Putamen (tissue), 1 donor: ENCODE measurements at regions not wholly inside any gene's neighbourhood (a gene's known extent, or its start where the extent isn't known, plus 50 kb on each side); places are given as distances from the start of the nearest gene placed in this dataset.

ENCODE experiments used
- DNase-seq: peaks from one replicate; pipeline ENCODE4 v3.0.0-alpha.2; 2016; ENCODE audit warnings: low spot score

DNA sequence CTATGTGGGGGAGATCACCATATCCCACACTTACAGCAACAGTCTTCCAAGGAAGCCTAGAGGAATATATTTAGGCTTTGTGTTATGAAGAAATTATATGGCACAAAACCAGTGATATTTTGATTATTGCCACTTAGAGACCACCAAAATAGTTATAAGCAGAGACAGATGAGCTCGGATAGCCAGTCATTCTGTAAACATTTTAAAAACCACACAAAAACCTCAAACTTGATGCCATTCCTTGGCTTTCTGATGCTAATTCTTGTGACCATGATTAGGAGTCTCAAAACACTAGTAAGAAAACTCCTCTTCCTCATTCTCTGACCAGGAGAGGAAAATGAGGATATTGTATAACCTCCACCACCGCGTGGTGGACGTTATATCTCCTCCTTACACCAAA lies 496.4 kb downstream of the FOXO1 start:
- no peak for DNase-seq

DNA sequence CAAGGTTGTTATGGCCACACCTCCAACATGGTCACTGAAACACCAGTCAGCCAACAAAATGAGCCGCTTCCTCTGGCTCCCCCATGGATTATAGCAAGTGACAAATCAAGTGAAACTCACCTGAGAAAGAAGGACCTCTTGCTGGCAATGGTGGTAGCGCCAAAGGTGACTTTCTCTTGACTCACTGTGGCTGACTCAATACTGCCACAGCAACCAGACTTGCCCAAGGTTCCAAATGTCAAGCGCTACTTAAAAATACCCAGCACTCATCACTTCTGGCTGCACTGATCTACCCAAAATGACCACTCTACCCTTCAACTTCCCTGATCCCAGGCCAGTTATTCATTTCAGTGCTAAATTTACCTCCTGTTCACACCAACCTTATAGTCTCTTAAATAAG lies 495.5 kb downstream of the FOXO1 start:
- DNase-seq: no peak

DNA sequence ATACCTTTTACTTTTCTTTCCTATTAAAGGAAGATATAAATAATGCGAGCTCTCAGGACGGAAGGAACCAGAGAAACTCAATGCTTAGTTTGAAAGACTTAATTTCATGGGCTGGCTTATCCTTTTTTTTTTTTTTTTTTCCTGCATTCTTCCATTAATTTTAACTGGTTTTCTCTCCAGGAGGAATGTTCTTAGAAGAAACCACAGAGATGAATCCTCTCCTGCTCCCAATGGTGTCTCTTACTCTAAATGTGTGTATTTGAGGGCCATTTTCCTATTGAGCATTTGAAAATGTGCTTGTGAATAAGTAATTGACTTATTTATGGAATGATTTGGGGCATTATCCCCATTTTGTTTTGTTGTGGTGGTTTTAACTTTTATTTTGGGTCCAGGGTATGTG lies 494.9 kb downstream of the FOXO1 start:
- no peak for DNase-seq

DNA sequence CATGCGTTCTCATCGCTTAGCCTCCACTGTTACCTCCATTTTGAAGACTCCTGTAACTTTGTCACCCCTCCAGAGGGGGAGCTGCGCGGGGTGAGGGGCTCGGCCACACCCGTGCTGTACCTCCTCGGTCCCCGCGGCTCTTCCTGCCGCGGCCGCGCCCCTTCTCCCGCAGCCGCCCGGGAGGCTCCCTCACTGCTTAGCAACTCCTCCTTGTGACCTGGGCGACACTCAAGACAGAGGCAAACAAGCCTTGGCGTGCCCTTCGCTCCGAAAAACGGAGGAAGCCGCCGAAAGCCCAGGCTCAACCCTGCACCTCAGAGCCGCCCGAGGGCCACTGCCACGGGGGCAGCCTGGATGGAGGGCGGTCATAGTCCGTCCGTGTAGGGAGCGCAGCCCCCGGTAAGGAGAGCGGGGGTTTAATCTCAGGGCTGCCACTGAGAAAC lies 494.3 kb downstream of the FOXO1 start:
- DNase-seq: no peak

DNA sequence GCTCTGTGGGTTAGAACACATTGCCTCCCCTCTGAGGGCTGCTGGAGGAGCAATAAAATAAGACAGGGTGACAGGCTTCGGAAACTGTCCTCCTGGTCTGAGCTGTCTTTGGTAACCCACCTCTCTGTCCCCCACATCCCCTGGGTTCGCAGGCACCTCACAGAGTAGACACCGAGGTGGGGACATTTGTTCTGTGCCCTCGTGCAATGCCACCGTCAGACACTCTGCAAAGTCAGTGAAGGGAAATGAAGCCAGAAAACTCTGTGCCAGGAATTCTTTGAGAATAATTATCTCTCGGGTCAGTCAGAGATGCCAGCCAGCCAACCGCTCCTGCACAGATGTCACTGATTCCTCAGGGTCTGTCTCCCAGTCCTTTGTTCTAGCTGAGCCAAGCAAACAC lies 493.6 kb downstream of the FOXO1 start:
- DNase-seq: no peak

DNA sequence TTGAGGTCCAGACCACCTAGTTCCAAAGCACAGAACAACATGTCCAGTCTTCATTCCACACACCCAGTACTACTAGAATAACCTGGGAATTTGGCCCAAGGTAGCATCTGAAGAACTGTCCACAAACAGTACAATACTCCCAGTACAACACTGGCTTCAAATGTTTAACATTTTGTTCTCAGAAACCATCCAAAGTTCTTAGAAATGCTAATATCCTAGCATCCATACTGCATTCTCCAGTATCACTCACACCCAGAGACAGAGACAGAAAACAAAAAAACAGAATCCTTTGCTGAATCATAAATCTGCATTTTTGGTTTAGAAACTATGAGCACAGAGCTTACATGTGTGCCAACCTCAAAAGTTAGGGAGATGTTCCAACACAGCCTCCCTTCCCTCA lies 490.8 kb downstream of the FOXO1 start:
- DNase-seq: no peak

DNA sequence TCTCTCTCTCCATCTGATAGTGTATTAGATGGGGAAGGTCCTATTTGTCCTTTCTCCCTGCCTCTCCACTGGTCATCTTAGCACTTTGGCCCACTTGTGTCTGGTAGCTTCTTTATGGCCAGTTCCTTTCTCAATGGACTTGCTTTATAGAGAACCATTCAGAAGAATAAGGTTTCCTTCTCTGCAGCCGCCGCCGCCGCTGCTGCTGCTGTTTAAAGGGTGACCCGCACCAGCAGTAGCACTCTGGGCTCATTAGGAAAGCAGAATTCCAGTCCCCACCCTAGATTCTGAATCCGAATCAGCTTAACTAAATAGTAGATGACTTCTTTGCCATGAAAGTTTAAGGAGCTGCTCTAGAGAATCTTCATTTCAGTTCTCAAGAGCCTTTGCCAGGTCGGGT lies 490.2 kb downstream of the FOXO1 start:
- DNase-seq: no peak

DNA sequence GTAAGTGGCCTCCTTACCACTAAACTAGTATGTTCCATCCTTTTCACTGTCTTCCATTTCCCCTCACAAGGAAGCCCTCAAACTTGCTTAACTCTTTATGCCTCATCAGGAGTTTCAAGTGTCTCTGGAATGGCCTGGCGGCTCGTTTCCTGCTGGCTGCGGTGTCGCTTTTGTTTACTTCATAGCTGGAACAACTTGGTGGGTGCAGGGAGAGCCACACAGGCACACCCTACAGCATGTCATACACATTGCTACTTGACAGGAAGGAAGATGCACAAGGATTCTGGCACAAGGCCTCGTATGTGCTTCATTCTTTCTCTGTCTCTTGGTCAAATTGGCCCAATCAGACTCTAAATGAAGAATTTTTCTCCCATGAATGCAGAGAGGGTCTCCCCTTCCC lies 488.3 kb downstream of the FOXO1 start:
- DNase-seq: no peak

DNA sequence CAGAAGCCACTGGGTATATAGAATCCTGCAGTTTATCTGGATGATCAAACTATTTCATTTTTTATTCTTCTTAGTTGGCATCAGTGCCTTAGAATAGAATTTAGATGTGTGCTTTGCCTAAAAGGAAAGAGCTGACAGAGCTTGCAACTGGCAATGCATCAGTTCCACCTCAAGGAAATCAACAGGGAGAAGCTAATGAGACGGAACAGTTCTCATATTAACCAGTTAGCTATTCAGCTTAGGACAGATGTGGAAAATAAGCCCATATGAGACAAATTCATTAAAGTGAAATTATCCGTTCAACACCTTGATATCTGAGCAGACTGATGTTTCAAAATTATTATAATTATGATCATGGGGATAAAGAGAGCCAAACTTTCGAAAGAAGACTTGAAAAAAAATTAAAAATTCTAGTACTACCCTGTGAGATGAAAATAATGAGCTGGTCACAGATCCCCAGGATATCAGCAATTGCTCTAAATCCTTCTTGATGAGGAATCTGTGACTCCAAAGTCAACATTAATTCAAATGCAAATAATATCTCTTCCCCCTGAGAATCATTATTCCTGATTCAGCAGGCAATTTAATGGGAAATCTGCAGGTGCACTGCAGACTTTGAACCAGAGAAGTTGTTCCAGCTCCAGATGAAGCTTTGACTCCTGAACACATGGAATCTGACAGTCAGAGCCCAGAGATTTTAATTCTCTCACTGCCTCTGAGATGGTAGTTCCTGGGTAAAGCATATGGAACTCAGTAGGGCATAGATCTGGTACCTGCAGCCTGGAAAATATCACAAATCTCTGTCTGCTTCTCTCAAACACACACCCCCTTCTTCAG lies 486.8 kb downstream of the FOXO1 start:
- no peak for DNase-seq

DNA sequence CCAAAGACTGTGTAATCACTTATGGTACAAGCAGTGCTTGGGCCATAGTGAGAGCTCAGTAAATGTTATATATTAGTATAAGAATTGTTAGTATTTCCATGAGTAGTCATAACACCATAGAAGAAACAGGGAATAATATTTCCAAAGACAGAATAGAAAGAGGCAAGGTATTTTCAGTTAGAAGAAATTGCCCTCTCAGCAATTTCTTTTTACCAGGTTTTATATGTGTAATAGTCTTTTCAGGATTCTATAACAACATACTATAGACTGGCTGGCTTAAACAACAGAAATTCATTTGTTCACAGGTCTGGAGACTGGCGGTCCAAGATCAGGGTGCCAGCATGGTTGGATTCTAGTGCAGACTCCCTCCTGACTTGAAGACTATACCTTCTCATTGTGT lies 485.7 kb downstream of the FOXO1 start:
- DNase-seq: no peak

DNA sequence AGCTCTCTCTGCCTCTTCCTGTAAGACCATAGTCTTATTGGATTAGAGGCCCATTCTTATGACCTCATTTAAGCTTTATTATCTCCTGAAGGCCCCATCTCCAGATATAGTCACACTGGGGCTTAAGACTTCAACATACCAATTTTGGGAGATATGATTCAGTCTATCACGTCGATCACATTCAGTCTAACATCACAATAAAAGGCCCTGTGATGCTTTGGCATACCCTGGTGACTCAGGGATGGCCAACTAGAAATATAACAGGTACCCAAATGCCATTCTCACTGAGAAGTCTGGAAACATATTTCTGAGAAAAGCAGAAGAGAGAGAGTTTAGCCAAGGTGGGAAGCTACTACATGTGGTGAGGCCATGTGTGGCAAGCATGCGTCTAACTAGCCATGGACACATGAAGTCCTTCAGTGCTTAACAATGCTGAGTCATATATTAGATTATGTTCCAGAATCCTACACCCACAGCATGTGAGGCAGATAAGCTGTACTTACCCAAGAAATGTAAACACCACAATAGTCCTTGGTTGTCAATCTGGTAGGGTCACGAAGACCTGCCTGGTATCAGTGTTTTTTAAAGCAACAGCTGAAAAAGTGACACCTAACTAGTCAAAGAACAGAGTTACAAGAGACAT lies 485.1 kb downstream of the FOXO1 start:
- no peak for DNase-seq

DNA sequence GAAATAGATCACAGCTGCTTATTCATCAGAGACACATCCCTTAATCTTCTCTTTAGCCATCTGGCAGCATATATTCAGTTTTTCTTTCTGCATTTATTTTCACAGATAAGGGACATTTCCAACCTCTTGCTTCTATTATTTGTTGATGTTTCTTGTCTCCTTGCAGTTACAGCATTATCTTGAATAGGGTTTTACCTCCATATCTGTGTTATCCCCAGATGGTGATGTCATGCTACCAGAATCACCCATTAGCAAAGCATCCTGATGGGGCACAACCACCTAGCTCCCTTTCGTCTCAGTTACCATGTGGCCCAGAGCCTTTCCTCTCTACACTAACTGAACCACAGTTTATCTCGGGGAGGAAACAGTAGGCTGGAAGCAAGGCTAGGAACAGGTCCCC lies 483.9 kb downstream of the FOXO1 start:
- DNase-seq: no peak

DNA sequence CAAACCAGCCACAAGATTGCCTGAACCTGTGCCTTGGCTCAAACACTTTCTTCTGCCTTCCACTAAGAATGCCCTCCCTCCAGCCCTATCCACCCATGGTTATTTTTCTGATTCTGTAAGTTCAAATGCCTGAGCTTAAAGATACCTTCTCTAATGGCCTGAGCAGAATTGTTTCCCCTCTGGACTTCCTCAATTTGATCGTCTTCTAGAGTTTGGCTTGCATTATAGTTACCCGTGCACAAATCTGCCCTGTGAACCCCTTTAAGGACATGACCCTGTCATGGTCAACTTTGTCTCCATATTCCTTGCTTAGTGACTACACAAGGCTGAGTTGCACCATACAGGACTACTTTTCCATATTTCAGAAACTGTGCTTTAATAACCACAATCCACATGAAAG lies 481.0 kb downstream of the FOXO1 start:
- DNase-seq: no peak

DNA sequence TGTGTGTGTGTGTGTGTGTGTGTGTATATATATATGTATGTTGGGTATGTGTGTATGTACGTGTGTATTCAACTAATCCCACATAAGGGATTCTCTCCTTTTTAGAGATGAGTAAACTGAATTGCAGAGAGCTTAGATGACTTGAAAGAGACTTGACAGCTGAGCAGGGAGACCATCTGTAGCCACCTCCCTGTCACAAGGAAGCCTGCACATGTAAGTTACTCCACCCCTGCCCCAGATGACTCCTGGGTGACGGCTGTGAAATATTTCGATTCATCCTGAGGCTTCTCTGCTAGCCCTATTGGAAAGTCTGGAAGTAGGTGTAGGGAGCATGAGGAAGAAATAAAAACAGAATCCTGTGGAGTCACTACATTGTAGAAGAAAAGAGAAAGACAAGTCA lies 480.4 kb downstream of the FOXO1 start:
- DNase-seq: no peak

DNA sequence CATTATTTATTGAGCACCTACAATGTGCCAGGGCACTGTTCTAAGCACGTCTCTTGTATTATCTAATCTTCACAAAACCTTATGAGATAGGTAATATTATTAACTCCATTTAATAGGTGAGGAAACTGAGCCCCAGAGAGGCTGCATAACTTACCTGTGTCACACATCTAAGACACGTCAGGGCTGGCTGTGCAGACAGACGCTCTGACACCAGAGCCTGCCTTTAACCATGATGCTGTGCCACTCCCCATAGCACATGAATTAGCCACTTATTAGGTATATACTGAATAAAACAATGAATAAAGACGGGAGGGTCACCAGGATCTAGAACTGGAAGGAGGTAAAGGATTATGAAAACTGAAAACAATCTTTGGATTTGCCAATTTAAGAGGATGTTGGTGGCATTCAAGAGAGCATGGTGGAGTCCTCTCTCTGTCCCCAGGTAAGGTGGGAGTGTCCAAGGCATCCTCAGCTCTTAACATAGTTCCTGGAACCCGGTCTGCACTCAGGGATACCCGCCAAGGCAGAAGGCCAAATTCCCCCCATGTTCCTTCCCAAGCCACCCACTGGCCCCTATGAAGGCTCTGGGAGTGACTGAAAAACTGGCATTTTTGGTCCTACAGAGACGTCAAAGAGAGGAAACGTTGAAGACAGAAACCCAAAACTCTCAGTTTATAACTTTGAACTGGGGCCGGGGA lies 479.7 kb downstream of the FOXO1 start:
- no peak for DNase-seq

DNA sequence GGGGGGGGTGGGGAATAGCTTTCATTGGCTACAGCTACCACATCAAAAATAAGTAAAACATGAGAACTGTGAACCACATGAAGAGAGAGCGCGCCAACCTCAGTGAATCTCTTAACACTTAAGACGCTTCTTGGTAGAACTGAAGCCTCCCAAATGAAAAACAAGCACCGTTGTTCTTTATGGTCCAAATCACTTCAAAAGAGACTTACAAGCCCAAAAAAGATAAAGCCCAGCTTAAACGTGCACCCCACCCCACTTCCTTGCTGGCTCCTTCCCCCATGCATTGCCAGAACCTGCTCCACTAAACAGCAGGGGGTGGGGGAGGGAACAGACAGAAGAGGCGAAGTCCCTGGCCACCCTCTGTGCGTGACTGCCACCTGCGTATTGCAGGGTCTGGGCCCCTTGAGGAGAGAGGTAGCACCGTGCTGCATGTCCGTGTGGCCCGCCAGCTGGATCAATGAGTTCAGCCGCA lies 479.1 kb downstream of the FOXO1 start:
- DNase-seq: no peak

DNA sequence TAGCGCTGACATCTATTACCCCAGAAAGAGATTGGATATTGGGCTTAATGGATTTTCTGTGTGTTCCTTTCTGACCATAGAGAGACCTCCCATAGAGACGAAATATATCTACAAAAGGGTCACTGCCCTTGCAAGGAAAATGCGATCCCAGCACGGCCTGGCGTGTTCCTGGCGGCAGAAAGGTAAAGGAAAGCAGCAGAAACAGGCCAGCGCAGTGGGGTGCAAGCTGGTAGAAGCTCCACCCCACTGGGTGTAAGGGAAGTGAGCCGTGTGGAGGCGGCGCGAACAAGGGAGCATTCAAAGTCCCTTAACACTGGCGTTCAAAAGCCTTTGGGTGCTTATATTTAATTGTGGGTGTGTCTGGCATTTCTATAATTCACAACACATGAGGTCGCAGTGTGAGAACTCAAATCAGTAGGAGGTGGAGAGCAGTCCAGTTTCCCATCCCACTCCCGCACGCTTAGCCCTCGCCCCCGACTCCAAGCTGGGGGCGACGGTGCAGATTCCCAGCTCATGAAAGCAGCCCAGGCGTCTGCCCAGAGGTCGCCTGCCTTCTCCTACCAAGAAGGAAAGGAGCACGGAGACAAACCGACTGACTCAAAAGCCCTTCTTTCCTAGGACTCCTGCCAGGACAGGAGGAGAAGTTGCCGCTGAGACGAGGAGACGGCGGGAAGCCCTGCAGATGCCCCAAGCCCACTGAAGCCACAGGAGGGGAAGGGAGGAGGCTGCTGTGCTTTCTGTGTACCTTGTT lies 478.4 kb downstream of the FOXO1 start:
- DNase-seq: no peak

DNA sequence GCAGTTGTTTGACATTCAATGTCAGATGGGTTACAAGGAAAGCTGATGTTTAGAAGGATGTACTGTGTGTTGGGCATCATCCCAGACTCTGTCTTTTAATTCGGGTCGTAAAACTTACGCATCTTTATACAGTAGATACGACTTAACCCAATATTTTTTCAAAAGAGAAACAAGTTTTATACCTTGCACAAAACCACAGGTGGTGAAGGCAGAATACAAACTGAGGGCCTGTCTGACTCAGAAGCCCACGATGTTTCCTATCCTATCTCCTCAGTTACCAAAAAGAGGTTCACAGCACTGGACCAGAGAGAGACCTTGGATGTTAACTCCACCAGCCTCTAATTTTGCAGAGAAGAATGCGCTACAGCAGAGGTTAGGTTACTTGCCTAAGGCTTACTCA lies 477.0 kb downstream of the FOXO1 start:
- no peak for DNase-seq

DNA sequence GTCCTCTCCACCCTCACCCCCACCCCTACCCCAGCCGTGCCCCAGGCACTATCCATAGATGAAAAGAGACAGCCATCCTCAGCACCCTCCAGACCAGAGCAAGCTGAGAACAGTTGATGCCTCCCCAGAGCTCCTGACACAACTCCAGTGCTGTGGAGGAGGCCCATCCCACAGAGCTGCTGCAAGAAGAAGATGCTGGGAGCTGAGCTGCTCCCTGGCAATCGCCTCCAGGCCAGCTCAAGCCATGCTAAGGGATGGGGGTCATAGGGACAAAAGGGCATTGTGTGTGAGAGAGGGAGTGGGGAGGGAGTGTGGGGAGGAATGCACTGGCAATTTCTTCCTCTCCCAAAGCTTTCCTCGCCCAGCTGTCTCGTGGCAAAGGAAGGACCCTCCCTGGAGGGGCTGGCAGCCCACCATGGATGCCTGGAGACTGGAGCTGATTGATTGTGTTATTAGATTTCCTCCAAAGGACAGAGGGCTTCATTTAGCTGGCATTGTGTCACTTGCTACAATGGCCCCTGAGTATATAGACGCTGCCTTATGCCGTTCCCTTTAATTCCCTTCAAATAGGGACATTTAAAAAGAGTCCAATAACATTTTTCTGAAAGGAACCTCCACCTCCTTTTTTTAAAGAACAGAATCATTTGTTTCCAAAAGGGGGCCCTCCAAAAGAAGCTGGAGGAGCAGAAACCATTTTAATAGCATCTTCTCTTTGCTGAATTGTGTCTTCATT lies 476.4 kb downstream of the FOXO1 start:
- DNase-seq: peak; percentile 96

DNA sequence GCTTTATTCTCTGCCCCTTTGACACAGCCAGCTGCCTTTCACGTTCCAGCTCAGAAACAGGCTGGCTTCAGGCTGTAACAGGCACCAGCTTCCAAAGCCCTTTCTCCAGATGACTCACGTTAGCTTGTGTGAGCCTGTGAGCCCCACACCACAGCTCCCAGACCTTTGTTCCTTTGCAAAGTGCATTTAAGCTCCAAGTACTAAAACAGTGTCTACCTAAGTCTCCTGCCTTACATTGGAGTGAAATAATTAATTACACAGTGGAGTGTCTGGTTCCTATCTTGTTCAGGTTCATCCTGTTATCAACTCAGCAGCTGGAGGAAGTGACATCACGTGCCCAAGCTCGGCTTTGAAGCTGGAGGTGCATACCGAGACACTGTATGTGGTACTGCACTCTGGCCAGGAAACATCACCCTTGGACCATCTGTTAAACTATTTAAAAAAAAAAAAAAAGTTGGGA lies 475.8 kb downstream of the FOXO1 start:
- peak; percentile 92 for DNase-seq

DNA sequence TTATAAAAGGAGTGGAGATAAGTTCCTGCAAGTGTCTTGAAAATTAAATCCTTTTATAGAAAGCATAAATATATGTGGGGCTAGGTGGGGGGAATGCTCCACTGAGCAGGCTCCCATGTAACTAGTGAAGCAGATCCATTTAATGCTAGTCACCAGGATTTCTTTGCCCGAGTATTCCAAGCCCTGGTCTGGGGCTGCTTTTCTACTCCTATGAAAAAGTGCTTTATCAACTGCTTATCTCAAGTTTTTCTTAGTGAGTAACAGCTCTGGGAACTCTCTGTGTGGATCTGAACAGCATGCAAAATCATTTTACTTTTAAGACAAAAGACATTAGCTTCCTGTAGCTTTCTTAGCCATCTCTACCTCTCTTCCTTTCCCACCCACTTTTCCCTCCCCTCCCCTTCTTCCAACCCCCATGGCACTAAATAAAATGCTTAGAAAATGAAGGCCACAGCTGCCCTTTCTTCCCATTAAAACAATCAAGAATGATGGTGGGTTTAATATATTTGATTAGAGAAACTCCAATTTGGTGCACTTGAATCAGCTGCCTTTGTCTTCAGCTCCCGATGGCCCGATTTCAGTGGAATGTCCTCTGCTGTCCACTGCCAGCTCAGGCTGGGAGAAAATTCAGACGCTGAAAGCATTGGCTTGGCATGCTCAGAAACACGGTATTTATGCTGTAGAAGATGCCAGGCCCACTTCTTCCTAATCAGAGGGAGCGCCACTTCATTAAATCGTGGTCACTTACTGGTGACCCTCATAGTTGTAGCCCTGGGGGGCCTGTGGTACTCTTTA lies 475.1 kb downstream of the FOXO1 start:
- DNase-seq: peak; percentile 58
